Skeletal muscle cell (primary cell): ENCODE measurements at regions not wholly inside any gene's neighbourhood (a gene's known extent, or its start where the extent isn't known, plus 50 kb on each side); places are given as distances from the start of the nearest gene placed in this dataset.
A peak's percentile ranks its signal among the peaks of the same experiment; 100 is the strongest.

Experiments used
- DNase-seq: peaks from one replicate; pipeline ENCODE4 v3.0.0-alpha.2; 2010; ENCODE audit warnings: low read depth
- H3K4me3 ChIP-seq: 2 replicates; pipeline ENCODE4 v1.5.1; 2011; ENCODE audit warnings: low read depth, mild to moderate bottlenecking, control low read depth, low read length, moderate library complexity

DNA sequence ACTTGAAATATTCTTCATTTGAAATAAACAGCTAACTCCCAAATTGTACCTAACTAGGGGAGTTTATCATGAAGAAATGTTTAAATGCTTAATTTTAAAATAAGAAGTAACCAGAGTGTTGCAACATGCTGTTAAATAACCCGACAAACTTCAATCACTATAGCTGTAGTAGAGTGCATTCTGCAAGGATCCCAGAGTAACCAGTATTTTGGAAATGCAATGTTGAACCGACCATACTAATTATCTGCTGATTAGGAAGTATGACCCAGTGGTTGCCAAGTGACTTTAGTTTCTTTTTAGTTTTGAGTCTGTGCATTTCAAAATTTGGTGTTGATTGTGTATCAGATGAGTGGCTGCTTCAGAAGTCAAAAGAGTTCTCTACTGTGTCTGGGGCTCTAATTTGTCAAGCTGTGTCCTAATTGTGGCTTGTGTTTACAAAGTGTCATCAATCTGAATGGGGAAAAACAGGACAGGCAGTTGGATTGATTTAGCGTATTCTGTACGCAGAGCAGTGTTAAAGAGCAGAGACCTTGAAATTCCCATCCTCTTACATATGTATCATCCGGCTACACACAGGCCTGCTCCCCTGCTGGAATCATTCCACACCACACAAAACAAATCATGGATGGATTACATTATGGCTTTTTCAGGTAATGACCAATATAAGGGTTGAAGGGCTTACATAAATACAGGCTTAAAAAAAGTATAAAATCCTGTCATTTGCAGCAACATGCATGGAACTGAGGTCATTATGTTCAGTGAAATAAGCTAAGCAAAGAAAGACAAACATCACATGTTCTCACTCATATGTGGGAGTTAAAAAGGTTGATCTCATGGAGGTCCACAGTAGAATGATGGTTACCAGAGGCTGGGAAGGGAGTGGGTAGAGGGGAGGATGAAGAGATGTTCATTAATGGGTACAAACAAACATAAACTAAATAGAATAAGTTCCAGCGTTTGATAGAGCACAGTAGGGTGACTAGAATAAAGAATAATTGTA, 351.5 kb downstream of the KLF12 start:
- DNase-seq = peak; percentile 12

DNA sequence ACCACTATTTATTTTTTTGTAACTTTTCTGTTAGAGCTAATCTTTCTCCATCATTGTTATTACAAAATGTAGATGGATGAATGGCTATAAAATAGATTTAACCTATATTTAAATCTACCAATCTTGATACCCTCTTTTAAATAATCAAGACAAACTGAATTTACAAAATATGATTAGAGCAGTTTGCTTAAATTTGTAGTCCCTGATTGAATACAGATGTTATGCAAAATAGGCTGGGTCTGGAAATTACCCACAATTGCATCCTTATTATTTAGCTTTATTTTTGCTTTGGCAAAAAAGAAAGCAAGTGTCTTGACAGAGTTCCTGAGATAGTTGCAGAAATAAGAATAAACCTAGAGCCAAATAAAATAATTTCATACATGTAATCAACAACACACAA, 352.8 kb downstream of the KLF12 start:
- DNase-seq = no peak
- H3K4me3 ChIP-seq = no peak overlapping the region

More for the DNA sequence above, 351.5 kb downstream of the KLF12 start:
- no peak overlapping the region for H3K4me3 ChIP-seq

DNA sequence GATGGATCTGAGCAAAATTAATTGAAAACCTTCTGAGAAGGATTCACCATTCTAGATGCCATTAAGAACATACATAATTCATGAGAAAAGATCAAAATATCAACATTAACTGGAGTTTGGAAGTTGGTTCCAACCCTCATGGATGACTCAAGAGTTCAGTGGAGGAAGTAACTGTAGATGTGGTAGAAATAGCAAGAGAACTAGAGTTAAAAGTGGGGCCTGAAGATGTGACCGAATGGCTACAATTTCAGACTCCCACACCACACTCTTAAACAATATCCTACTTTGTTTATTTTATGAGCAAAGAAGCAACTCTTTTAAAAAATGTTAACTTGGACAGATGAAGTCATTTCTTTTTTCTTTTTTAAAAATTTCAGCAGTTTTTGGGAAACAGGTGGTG, 354.3 kb downstream of the KLF12 start:
- H3K4me3 ChIP-seq = no peak overlapping the region
- DNase-seq = no peak

DNA sequence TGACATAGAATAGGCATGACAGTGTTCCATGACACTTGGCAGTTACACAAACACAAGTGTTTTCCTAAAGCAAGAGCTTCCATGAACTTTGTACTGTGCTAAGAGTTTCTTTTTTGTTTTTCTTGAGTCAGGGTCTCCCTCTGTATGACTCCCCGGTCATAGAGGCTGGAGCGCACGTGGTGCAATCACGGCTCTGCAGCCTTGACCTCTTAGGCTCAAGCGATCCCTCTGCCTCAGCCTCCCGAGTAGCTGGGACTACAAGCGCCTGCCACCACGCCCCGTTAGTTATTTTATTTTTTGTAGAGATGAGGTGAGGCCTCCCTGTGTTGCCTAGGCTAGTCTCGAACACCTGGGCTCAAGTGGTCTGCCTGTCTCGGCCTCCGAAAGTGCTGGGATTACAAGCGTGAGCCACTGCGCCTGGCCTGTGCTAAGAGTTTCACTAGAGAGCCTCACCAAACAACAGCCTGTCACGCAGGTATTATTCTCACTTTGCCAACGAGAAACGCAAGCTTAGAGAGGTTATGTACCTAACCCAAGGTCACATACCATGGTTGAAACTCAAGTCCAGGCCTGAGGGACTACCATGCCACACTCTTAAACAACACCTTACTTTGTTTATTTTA, 355.9 kb downstream of the KLF12 start:
- no peak overlapping the region for H3K4me3 ChIP-seq
- DNase-seq = no peak

DNA sequence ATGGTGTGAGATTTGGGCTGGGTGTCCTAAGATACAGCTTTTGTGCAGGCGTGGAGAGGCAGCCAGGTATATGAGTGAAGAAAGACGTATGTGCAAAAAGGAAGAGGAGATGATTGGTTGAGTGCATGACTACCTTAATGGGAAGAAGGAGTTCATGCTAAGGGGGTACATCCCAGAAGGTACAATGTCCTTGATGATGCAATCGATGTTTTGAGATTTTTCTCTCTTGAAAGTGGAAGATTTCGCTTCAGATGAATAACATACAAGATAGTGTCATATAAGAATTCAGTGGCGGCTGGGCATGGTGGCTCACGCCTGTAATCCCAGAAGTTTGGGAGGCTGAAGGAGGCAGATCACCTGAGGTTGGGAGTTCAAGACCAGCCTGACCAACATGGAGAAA, 357.1 kb downstream of the KLF12 start:
- DNase-seq = no peak

DNA sequence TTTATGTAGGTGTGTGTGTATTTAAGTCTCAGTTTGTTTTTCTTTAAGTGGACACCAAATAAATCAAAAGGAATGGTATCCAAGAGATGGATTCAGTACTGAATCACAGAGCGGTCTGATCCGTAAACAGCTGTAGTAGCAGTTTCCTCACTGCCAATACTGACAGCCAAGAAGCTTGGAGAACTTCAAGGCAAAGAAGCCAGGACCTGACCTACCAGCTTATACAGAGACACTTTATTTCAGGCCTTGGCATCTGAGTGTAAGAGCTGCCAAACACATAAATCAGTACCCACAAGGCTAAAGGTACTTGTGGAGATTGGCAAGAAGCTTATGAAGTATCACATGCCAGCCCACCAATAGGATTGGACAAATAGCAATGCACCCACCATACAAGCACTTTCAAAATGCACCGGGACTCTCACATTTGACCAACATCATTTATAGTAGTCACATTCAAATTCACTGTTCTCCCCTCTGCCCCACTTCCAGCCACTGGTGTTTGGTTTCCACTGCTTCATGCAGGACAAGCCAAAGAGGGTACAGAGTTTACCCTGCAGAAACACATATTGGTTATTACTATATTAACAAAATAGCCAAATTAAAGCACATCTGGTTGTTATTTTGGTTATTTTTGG, 357.9 kb downstream of the KLF12 start:
- no peak overlapping the region for H3K4me3 ChIP-seq
- no peak for DNase-seq

More for the DNA sequence above, 357.1 kb downstream of the KLF12 start:
- H3K4me3 ChIP-seq = no peak overlapping the region

DNA sequence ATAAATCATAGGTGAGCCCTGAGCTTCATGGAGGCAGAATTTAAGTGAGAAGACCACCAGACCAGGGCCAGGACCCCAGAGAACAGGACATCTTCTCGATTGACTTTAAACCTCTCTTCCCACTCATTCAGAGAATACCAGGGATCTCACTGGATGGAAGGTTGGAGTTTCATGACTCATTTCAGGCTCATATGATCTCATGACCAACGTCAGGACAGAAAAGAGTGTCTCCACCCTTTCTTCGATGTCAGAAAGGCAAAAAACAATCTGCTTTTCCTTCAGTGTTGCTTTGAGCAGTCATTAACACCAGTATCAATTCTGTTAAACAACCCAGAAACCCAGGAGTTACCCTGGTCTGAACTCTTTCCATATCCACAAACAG, 361.0 kb downstream of the KLF12 start:
- DNase-seq = no peak
- no peak overlapping the region for H3K4me3 ChIP-seq

DNA sequence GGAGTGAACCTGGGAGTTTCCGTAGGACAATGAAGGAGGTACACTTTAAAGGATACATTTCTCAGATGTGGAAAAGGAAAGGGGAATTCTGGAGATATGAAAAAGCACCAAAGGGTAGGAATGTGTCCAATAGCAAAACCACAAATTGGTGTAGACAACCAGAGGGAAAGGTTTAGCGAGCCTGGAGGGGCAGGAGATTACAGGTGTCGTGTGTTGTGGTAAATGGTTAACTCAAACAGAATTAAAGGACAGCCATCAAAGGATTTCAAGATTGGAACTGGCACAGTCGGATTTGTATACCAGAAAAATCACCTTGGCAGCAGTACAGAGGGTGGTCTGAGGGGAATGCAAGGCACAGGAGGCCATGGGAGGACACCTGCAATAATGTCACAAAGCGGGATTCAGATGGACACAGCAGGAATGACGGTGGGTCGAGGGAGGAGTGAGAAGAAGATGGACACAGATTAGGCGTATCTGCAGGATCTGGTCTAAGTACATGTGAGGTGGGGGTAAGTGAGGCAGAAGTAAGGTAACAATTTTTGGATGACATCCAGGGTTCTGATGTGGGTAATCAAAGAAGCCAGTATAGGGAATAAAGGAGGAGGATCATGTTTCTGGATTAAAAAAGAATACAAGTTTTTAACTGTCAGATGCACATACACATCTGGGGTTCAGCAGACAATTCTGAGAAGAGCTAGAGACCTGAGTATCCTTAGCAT, 361.6 kb downstream of the KLF12 start:
- DNase-seq = no peak
- H3K4me3 ChIP-seq = no peak overlapping the region

DNA sequence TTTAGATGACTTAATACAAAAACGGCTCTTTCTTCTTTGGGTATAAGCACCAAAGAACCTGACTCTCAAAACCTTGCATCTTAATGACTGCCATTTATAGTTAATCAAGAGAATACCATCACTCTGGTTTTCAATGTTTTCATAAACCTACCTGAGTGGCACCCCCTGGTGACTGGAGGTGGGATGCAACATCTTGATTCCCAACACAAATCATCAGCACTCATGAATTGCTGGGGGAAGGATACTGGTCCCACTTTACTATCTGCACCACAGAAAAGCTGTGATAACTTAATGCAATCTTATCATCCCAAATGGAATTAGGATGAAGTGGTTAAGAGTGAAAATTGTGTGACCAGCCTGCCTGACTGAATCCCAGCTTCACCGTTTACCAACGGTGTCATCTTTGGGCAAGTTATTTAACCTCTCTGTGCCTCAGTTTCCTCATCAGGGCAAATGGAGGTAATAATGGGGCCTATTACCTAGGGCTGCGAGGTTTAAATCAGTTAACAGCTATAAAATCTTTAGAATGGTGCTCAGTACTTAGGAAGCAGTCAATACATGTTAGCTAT, 366.4 kb downstream of the KLF12 start:
- H3K4me3 ChIP-seq = no peak overlapping the region
- no peak for DNase-seq

DNA sequence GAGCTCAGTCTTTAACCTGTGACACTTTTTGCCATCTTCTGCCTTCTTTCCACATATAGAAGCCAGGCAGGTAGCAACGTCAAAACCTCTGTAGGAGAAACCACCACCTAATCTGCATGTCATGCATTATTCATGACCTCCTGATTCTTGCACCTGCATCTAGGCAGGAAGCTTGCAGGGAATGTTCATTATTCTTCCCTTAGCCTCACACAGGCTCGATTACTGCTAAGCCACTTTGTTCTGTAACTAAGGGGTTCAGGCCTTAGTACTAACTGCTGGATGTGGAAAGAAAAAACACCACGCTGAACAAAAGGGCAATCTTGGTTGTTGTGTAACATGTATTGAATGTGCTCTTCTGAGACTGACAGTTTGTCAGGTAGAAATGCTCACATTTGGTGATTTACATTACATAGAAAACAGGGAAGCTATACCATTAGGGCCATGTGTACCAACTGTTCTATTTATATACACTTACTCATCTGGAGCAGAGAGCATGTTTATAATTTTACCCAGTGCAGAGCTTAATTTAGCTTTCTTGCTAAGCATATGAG, 366.9 kb downstream of the KLF12 start:
- no peak overlapping the region for H3K4me3 ChIP-seq
- DNase-seq = no peak

DNA sequence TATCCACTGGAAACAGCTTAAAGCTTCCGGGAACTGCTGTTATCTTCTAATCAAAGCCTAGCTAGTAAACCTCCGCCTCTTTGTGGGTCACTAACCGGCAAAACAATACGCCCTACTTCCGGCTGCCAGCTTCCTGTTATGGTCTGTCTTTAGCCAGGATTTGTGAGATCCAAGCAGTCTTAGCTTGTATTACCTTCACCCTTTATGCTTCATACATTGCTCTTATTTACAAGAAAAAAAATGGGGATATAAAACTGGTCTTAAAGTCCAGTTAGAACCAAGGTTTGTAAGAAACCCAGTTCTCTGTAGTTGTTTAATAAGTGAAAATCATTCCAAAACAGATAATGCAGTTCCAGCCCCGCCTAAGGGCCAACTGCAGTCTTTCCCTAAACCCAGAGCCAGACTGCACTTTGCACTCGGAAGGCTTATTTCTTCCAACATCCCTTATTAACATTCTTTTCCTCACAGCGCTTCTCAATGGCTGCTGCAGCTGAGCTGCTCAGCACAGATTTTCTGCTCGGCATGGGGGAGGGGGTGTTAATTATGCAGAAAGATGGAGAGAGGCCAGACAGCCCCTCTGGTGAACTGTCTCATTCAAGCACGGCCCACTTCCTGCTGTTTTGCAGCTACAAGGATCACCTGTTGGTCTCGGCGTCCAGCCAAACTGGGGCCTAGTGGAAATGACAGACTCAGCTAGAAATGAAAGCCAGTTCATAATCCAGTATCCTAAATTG, 368.4 kb downstream of the KLF12 start:
- no peak overlapping the region for H3K4me3 ChIP-seq
- peak; percentile 56 for DNase-seq

DNA sequence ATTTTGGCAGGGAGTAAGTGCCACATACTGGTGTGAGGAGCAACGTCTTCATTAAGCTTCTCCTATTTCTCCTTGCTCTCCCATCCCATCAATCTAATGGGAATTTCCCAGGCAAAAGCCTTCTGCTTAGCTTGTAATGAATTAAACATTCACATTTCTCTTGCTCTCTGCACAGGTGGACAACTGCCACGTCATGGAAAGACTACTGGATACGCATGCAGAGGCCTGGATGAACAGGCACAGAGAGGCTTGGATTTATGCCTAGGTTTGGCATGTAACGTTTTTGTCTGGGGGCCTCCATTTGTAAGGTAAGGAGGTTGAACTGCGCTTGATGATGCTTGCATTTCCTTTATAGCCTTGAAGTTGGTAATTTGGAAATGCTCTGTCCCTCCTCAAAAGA, 374.8 kb downstream of the KLF12 start:
- H3K4me3 ChIP-seq = no peak overlapping the region
- DNase-seq = no peak

DNA sequence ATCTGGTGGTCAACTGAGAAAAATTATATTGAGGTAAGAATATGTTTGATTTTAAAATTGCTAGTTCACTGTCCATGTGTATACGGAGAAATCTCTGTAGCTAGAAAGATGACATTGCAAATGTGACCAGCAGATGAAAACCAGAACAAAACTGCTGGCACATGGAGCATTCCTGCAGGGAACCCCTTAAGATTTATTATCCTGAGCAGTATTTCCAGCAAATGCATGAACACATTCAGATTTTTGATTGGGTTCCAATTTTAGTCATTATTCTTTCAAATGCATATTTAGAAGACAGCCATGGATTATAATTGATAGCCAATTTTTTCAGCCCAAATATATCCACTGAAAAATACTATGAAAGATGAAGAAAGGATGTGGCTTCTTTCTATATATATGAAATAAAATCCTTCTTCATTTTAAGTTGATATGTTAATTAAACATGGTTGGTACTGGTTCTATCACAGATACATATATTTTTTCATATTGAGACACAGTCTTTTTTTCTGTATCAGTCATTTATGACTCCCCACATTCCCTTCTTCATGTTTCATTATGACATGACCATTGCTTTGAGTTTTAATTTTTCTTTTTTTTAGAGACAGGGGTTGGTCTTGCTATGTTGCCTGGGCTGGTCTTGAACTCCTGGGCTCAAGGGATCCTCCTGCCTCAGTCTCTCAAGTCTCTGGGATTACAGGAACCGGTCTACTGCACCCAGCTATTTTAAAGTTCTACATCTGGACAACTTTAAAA, 376.5 kb downstream of the KLF12 start:
- H3K4me3 ChIP-seq = no peak overlapping the region
- DNase-seq = no peak

DNA sequence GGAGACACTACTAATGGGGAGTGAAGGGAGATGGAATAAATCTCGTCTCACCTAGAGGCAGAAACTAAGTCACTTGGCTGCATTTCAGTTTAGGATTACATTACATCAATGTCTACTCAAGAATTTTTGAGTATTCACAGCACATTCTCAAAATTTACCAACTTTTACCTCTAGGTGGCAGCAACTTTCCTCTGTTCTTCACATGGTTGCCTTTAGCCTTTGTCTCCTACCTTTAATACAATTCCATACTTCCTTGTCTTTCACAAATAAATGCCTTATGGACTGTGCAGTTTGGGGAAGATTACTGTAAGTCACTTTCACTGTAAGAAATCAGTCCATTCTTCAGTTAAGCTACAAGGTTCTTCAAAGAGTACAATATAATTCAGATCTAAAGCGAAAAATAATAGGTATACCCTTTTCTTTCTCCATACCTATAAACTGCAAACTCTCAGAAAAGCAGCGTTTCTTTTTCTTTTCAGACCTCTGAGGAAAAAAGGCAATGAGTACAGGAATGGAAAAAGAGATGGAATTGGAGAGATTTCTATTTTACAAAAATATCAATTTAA, 379.4 kb downstream of the KLF12 start:
- no peak overlapping the region for H3K4me3 ChIP-seq
- DNase-seq = no peak

DNA sequence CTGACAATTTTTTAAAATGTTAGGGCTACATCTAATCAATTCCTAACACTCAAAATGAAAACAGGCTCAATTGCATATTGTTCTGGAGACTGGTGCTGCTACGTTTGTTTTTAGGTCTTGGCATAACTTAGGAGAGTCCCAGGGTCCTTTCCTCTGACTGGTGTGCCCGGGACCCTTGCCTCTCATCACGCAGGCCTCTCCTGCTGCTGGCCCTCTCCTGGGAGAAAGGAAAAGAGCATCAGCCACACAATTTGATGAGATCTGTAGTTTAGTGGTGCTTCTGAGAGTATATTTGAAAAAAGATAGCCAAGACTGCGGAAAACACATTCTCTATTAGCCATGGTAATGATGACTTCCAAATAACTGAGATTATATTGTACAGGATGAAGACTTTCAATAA, 380.0 kb downstream of the KLF12 start:
- DNase-seq = no peak
- no peak overlapping the region for H3K4me3 ChIP-seq

DNA sequence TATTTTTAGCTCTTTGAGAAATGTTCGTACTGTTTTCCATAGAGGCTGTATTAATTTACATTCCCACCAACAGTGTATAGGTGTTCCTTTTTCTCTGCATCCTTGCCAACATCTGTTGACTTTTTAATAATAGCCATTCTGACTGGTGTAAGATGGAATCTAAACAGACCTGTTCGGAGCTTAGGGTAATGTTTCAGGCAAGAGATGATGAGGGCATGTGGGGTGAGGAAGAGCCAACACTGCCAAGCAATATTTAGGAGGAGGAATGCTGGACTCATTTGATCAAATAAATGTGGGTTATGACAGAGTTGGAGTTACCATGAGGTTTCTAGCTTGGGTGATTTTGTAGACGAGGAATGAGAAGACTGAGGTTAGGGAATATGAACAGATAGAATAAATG, 382.9 kb downstream of the KLF12 start:
- H3K4me3 ChIP-seq = no peak overlapping the region
- DNase-seq = no peak

DNA sequence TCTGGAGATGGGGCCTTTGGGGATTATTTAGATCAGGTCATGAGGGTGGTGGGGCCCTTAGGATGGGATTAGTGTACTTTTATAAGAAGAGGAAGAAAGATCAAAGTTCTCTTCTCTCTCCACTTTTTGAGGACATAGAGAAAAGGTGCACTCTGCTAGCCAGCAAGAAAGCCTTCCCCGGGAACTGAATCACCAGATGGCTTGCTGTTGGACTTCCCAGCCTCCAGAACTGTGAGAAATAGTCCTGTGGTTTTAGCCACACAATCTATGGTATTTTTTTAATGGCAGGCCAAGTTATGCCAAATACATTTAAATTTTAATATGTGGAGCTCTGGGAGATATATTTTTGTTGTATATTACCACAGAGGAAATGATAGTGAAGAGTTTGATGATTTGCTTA, 385.8 kb downstream of the KLF12 start:
- no peak for DNase-seq
- H3K4me3 ChIP-seq = no peak overlapping the region

DNA sequence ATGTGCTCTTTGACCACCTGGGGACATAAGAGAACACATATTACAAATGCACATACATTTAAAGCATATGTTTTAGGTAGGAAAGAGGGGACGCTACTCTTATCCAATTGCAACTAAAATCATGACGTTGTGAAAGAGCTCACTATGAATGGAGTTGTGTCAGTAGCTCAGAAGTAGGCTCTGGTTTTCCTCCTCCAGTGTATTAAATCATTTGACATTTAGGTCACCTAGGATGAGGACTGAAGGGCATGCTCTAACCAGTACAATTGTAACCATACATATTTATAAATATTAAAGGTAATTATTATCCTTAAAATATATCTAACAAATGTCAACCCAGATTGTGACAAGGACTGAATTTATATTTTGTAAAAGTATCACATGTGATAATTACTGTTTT, 389.0 kb downstream of the KLF12 start:
- DNase-seq = no peak
- no peak overlapping the region for H3K4me3 ChIP-seq
